SK-N-SH (cell line): ENCODE measurements at regions not wholly inside any gene's neighbourhood (a gene's known extent, or its start where the extent isn't known, plus 50 kb on each side); places are given as distances from the start of the nearest gene placed in this dataset.

Experiments
- EZH2phosphoT487 ChIP-seq: fragments of 200-600 bp; sonication (generic); IDR thresholded peaks from 2 replicates; pipeline ENCODE4 v1.6.1; 2017; ENCODE audit warnings: low read depth, mixed run types, mild to moderate bottlenecking, antibody characterized with exemption, moderate library complexity, borderline replicate concordance
- RCOR1 ChIP-seq: fragments of 150-350 bp; IDR thresholded peaks from 2 replicates; pipeline ENCODE4 v1.6.1; 2017; ENCODE audit warnings: antibody characterized with exemption, low read length
- TCF12 ChIP-seq: IDR thresholded peaks from 2 replicates; pipeline ENCODE4 v1.4.0; 2012
- YY1 ChIP-seq: IDR thresholded peaks from 2 replicates; pipeline ENCODE4 v1.4.0; 2012; ENCODE audit warnings: low read depth, mild to moderate bottlenecking
- TF ChIP-seq, protein P1 (sequence below): IDR thresholded peaks from 2 replicates; pipeline ENCODE4 v1.4.0; 2012; ENCODE audit warnings: low read depth, borderline replicate concordance
- TF ChIP-seq, protein P2 (sequence below): fragments of 200-600 bp; sonication (generic); IDR thresholded peaks from 2 replicates; pipeline ENCODE4 v1.6.1; 2017; ENCODE audit warnings: antibody characterized with exemption, mild to moderate bottlenecking, moderate library complexity
- TF ChIP-seq, protein P3 (sequence below): IDR thresholded peaks from 2 replicates; pipeline ENCODE4 v1.6.1; 2012; ENCODE audit warnings: mild to moderate bottlenecking, low read depth, low read length, moderate library complexity

DNA sequence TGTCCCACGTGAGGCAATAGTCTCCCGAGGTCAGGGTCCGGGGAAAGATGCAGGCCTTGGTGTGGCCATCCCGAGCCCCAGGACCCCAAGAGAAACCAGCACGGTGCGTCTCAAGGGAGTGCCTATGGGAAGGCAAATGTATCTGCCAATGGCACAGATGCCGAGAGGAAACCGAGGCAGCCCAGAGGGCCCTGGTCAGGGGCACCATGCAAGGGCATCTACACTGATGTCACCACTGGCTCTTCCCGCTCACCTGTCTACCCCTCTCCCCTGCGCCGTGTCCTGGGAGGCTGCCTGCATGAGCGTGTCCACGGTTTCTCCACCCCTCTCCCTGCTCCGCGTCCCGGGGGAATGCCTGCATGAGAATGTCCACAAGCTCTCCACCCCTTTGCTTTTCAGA lies 1318.8 kb downstream of the TBC1D22A start:
- TF ChIP-seq, protein P1, sequence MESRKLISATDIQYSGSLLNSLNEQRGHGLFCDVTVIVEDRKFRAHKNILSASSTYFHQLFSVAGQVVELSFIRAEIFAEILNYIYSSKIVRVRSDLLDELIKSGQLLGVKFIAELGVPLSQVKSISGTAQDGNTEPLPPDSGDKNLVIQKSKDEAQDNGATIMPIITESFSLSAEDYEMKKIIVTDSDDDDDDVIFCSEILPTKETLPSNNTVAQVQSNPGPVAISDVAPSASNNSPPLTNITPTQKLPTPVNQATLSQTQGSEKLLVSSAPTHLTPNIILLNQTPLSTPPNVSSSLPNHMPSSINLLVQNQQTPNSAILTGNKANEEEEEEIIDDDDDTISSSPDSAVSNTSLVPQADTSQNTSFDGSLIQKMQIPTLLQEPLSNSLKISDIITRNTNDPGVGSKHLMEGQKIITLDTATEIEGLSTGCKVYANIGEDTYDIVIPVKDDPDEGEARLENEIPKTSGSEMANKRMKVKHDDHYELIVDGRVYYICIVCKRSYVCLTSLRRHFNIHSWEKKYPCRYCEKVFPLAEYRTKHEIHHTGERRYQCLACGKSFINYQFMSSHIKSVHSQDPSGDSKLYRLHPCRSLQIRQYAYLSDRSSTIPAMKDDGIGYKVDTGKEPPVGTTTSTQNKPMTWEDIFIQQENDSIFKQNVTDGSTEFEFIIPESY = no peak
- TF ChIP-seq, protein P2, sequence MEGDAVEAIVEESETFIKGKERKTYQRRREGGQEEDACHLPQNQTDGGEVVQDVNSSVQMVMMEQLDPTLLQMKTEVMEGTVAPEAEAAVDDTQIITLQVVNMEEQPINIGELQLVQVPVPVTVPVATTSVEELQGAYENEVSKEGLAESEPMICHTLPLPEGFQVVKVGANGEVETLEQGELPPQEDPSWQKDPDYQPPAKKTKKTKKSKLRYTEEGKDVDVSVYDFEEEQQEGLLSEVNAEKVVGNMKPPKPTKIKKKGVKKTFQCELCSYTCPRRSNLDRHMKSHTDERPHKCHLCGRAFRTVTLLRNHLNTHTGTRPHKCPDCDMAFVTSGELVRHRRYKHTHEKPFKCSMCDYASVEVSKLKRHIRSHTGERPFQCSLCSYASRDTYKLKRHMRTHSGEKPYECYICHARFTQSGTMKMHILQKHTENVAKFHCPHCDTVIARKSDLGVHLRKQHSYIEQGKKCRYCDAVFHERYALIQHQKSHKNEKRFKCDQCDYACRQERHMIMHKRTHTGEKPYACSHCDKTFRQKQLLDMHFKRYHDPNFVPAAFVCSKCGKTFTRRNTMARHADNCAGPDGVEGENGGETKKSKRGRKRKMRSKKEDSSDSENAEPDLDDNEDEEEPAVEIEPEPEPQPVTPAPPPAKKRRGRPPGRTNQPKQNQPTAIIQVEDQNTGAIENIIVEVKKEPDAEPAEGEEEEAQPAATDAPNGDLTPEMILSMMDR = no peak
- TF ChIP-seq EZH2phosphoT487 (no peak), YY1 (no peak), RCOR1 (no peak), TCF12 (no peak)
- TF ChIP-seq, protein P3, sequence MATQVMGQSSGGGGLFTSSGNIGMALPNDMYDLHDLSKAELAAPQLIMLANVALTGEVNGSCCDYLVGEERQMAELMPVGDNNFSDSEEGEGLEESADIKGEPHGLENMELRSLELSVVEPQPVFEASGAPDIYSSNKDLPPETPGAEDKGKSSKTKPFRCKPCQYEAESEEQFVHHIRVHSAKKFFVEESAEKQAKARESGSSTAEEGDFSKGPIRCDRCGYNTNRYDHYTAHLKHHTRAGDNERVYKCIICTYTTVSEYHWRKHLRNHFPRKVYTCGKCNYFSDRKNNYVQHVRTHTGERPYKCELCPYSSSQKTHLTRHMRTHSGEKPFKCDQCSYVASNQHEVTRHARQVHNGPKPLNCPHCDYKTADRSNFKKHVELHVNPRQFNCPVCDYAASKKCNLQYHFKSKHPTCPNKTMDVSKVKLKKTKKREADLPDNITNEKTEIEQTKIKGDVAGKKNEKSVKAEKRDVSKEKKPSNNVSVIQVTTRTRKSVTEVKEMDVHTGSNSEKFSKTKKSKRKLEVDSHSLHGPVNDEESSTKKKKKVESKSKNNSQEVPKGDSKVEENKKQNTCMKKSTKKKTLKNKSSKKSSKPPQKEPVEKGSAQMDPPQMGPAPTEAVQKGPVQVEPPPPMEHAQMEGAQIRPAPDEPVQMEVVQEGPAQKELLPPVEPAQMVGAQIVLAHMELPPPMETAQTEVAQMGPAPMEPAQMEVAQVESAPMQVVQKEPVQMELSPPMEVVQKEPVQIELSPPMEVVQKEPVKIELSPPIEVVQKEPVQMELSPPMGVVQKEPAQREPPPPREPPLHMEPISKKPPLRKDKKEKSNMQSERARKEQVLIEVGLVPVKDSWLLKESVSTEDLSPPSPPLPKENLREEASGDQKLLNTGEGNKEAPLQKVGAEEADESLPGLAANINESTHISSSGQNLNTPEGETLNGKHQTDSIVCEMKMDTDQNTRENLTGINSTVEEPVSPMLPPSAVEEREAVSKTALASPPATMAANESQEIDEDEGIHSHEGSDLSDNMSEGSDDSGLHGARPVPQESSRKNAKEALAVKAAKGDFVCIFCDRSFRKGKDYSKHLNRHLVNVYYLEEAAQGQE = no peak
